Uterus (tissue), 2 donors: ENCODE measurements at regions not wholly inside any gene's neighbourhood (a gene's known extent, or its start where the extent isn't known, plus 50 kb on each side); places are given as distances from the start of the nearest gene placed in this dataset.

ENCODE experiments used
- POLR2A ChIP-seq, 2 donors: fragments of 450-650 bp; IDR thresholded peaks; one replicate each; pipeline ENCODE4 v1.6.1; 2016; ENCODE audit warnings: antibody characterized with exemption in 2 of 2, mild to moderate bottlenecking in 1 of 2, moderate library complexity in 1 of 2
- TF ChIP-seq, protein P1 (sequence below), 4 experiments: fragments of 200-600 bp in 2 of 4; fragments of 450-650 bp in 2 of 4; sonication (generic) in 2 of 4; IDR thresholded peaks; one replicate each; pipeline ENCODE4 v1.5.1; 2016 to 2019; ENCODE audit warnings: antibody characterized with exemption in 4 of 4, mild to moderate bottlenecking in 2 of 4, moderate library complexity in 1 of 4

GRCh38 chr18:78069784-78070664 is 820.4 kb downstream of the GALR1 start:
- TF ChIP-seq POLR2A (IDR thresholded peaks at IDR 0.05), result no peak
- TF ChIP-seq, protein P1, sequence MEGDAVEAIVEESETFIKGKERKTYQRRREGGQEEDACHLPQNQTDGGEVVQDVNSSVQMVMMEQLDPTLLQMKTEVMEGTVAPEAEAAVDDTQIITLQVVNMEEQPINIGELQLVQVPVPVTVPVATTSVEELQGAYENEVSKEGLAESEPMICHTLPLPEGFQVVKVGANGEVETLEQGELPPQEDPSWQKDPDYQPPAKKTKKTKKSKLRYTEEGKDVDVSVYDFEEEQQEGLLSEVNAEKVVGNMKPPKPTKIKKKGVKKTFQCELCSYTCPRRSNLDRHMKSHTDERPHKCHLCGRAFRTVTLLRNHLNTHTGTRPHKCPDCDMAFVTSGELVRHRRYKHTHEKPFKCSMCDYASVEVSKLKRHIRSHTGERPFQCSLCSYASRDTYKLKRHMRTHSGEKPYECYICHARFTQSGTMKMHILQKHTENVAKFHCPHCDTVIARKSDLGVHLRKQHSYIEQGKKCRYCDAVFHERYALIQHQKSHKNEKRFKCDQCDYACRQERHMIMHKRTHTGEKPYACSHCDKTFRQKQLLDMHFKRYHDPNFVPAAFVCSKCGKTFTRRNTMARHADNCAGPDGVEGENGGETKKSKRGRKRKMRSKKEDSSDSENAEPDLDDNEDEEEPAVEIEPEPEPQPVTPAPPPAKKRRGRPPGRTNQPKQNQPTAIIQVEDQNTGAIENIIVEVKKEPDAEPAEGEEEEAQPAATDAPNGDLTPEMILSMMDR (IDR thresholded peaks at IDR 0.05), result no peak
